GM23248 (cell line): ENCODE measurements at regions not wholly inside any gene's neighbourhood (a gene's known extent, or its start where the extent isn't known, plus 50 kb on each side); places are given as distances from the start of the nearest gene placed in this dataset.

Experiments used
- EZH2 ChIP-seq: fragments of 200-600 bp; sonication (generic); IDR thresholded peaks from 2 replicates; pipeline ENCODE4 v1.6.1; 2018; ENCODE audit warnings: antibody characterized with exemption, mild to moderate bottlenecking; ENCODE audit not compliant: insufficient read depth, poor library complexity, severe bottlenecking
- EZH2phosphoT487 ChIP-seq: fragments of 200-600 bp; sonication (generic); IDR thresholded peaks from 2 replicates; pipeline ENCODE4 v1.6.1; 2018; ENCODE audit warnings: antibody characterized with exemption, moderate library complexity, mild to moderate bottlenecking, low read depth; ENCODE audit not compliant: insufficient read depth

GRCh38 chr4:95637043-95637600, 88.3 kb upstream of the UNC5C start:
- no peak for TF ChIP-seq EZH2
- TF ChIP-seq EZH2phosphoT487 = no peak
